Putamen (tissue), 1 donor: ENCODE measurements at regions not wholly inside any gene's neighbourhood (a gene's known extent, or its start where the extent isn't known, plus 50 kb on each side); places are given as distances from the start of the nearest gene placed in this dataset.
"Not testable (repeated sequence)": the region's sequence is repeated elsewhere in the genome, so short reads cannot be mapped to it uniquely, and the experiment has no call there.

Experiments
- DNase-seq: peaks from one replicate; pipeline ENCODE4 v3.0.0-alpha.2; 2016; ENCODE audit warnings: low spot score

DNA sequence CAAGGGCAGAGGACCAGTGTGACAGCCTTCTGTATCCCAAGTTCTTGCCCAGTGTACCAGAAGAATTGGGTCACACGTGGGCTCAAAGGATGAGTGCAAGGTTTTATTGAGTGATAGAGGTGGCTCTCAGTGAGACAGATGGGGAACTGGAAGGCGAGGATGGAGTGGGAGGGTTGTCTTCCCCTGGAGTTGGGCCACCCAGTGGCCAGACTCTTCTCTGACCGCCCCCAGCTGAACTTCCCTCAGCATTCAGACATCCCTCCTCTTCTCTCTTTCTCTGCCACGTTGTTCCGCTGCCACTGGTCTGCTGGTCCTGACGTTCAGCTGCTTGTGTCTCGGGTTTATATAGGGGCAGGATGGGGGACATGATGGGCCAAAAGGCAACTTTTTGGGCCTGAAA, 150.1 kb upstream of the IVNS1ABP start:
- no peak for DNase-seq

- DNase-seq, result no peak
These were observed 147.7 kb upstream of the IVNS1ABP start for GRCh38 chr1:185464777-185465176.

- DNase-seq, result no peak
These were observed 146.4 kb upstream of the IVNS1ABP start for GRCh38 chr1:185463433-185463832.

DNA sequence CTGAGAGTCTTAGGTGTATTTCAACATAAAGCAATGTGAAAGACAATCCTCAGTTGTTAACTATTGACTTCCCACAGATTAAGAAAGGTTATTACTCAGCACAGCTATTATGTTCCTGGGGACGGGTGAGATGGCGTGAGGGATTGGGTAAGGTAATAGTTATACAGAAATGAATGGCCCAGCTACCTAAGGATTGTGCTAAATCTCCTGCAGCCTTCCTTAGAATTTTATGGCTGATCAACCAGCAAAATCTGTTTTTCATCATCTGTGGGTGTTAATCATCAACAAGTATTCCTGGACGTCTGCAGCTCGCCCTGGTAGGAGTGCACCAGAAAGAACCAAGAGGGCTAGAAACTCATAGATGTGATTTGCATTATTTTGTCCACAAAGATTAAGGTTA, 146.0 kb upstream of the IVNS1ABP start:
- DNase-seq, result no peak

DNA sequence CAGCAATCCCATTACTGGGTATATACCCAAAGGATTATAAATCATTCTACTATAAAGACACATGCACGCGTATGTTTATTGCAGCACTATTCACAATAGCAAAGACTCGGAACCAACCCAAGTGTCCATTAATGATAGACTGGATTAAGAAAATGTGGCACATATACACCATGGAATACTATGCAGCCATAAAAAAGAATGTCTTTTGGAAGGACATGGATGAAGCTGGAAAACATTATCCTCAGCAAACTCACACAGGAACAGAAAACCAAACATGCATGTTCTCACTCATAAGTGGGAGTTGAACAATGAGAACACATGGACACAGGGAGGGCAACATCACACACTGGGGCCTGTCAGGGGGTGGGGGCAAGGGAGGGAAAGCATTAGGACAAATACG, 143.7 kb upstream of the IVNS1ABP start:
- not testable (repeated sequence) for DNase-seq

DNA sequence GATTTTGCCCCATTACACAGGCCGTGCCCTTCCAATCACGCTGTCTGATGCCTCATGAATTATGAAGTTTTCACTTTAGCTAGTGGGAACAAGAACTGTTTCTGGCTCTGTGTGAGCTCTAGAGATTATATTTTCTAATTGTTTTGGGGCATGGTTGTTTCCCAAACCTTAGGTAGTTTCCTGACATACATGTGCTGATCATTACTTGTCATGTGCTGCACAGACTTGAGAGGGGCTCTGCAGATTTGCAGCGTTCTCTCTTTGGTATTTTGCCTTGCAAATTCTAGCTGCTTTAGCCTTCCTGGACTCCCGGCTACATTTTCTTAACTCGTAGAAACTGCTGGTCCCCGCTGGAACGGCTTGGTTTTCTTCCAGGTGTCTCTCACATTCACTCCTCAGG, 142.1 kb upstream of the IVNS1ABP start:
- no peak for DNase-seq

- DNase-seq, result no peak
These were observed 141.6 kb upstream of the IVNS1ABP start for GRCh38 chr1:185458670-185459069.

DNA sequence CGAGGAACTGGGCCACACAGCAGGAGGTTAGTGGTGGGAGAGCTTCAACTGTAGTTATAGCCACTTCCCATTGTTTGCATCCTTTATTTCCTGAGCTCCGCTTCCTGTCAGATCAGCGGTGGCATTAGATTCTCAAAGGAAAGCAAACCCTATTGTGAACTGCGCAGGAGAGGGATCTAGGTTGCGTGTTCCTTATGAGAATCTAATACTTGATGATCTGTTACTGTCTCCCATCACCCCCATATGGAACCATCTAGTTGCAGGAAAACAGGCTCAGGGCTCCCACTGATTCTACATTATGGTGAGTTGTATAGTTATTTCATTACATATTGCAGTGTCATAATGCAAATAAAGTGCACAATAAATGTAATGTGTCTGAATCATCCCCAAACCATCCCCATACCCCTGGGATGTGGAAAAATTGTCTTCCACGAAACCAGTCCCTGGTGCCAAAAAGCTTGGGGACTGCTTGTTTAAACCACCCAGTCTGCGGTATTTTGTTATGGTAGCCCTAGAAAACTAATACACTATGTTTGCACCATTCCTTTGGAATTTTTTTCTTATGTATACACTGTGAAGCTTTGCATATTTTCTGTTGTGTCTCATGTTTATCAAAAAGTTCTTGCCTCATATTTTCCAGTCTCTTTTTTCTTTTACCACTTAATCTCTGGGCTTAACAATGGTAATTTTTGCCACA, 136.6 kb upstream of the IVNS1ABP start:
- DNase-seq, result no peak

GRCh38 chr1:185450917-185451316, 133.9 kb upstream of the IVNS1ABP start:
- DNase-seq, result no peak

DNA sequence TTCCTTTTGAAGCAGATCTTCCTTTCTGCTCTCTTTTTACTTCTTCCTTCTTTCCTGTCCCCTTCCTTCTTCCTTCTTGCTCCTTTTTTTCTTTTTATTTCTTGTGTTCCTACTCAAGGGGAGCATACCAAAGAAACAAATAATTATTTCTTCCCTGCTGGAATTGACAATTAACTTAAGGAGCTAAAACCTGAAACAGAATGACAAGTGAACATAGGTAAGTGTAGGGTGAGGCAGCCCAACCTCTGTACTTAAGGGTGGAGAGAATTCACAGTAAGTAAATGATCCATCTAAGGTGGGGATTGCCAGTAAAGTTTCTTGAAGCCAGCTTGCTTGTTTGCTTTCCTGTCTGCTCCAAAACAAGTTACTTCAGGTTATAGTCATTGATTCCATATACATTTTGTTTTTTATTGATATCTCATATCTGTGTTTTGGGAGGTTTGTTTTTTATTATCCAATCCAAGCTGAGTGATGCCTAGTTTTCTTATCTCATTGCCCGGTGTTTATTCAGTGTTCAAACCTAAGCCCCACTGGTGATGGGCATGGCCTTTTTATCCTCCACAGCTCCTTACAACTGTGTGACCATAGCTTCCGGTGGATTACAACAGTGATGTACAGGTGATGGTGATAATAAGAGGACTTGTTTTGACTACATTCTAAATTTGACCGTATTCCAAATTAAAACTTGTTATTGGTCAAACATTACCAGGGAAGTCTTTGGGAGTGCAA, 133.2 kb upstream of the IVNS1ABP start:
- no peak for DNase-seq

GRCh38 chr1:185449378-185450059, 132.5 kb upstream of the IVNS1ABP start:
- no peak for DNase-seq

GRCh38 chr1:185448591-185449186, 131.6 kb upstream of the IVNS1ABP start:
- DNase-seq, result no peak

- no peak for DNase-seq
These were observed 129.1 kb upstream of the IVNS1ABP start for GRCh38 chr1:185446131-185446530.

GRCh38 chr1:185445594-185445993, 128.6 kb upstream of the IVNS1ABP start:
- DNase-seq, result no peak

DNA sequence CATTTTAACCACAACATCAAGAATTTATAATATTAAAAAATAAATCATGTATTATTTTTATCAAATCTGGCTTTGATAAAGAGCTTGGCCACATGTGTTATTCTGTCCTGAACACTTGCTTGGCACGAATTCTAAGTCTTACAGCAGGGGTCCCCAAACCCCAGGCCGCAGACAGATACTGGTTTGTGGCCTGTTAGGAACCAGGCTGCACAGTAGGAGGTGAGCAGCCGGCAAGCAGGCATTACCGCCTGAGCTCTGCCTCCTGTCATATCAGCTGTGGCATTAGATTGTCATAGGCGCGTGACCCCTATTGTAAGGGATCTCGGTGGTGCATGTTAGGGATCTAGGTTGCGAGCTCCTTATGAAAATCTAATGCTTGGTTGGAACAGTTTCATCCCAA, 127.6 kb upstream of the IVNS1ABP start:
- DNase-seq, result no peak

- DNase-seq, result no peak
These were observed 125.0 kb upstream of the IVNS1ABP start for GRCh38 chr1:185442050-185442449.

- DNase-seq, result no peak
These were observed 124.6 kb upstream of the IVNS1ABP start for GRCh38 chr1:185441605-185442004.

DNA sequence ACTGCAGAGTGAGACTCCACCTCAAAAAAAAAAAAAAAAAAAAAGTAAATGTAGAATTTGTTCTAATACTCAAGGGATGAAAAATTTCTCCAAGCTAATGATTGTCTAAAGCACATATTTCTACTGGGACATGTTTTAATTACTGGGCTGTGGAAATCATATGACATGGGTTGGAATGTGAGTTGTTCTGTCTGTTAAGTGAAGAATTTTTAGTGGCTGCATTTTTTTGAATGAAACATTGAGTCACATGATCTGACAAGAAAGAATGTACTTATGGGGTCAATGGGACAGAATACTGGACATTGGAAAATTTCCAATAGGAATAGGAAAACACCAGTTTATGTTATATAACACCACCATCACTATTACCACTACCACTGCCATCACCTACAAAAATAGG, 123.8 kb upstream of the IVNS1ABP start:
- DNase-seq, result no peak

DNA sequence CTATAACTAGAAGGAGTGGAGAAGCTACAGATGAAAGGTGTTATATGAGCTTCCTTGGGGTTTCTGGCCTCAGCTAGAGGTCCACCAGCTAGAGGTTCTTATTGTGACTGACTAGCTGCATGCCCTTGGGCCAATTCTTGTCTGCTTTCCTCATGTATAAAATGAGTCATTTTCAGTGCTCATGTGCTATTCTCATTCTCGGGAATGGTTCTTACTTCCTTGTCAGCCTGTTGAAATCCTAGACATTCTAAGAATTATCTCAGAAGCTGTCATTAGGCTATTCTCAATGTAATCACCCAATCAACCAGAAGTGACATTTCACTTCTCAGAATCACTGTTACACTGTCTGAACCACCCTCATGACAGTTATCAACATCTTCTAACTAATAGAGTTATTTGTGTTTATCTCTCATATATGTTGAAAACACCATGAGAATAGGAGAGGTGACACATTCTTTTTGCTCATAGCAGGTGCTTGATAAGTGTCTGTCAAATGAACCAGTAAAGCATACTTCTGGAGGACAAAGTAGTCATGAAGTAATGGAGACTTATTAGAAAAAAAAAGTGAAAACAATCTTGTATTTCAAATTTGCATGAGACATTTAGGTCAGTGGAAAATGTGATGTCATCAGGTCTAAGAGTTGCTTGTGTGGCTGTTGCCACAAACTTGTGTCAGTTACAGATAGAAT, 122.8 kb upstream of the IVNS1ABP start:
- no peak for DNase-seq

DNA sequence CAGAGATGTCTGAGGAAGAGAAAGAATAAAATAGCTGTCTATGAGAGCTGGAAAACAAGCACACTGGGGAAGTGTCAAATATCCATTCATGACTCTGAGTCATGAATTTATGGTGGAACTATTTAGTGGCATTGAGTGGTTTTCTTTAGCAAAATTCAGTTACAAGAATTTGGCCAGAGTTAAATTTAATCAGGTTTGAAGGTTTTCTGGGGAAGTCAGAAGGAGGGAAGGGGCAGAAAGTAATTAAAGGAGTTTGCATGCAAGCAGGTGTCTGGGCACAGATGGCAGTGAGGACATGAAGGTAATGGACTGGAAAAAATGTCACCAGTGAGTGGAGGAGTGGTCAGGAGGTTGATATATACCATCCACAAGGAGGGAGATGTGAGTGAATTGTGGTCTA, 121.9 kb upstream of the IVNS1ABP start:
- no peak for DNase-seq

GRCh38 chr1:185435696-185436379, 118.8 kb upstream of the IVNS1ABP start:
- DNase-seq, result no peak

GRCh38 chr1:185434721-185435120, 117.7 kb upstream of the IVNS1ABP start:
- no peak for DNase-seq
